GM18498 (cell line): ENCODE measurements at regions not wholly inside any gene's neighbourhood (a gene's known extent, or its start where the extent isn't known, plus 50 kb on each side); places are given as distances from the start of the nearest gene placed in this dataset.
A peak's percentile ranks its signal among the peaks of the same experiment; 100 is the strongest.
"Not testable (repeated sequence)": the region's sequence is repeated elsewhere in the genome, so short reads cannot be mapped to it uniquely, and the experiment has no call there.

Experiments
- ATAC-seq: cut with Tn5 transposase; IDR thresholded peaks from one replicate; pipeline ENCODE4 v1.9.1; 2021; ENCODE audit warnings: mild to moderate bottlenecking, moderate library complexity; ENCODE audit not compliant: unreplicated experiment

- ATAC-seq, result no peak
Measured at GRCh38 chr6:119980802-119981201, 631.2 kb upstream of the MAN1A1 start.

- ATAC-seq, result no peak
Measured at GRCh38 chr6:119979862-119980261, 630.3 kb upstream of the MAN1A1 start.

- ATAC-seq, result peak; percentile 83
Measured at GRCh38 chr6:119978274-119978889, 628.8 kb upstream of the MAN1A1 start.

GRCh38 chr6:119974430-119975159 is 625.0 kb upstream of the MAN1A1 start:
- ATAC-seq, result no peak

GRCh38 chr6:119966484-119966883 is 616.9 kb upstream of the MAN1A1 start:
- no peak for ATAC-seq

GRCh38 chr6:119965900-119966299 is 616.3 kb upstream of the MAN1A1 start:
- ATAC-seq, result no peak

- no peak for ATAC-seq
Measured at GRCh38 chr6:119965008-119965407, 615.4 kb upstream of the MAN1A1 start.

- no peak for ATAC-seq
Measured at GRCh38 chr6:119962505-119962904, 612.9 kb upstream of the MAN1A1 start.

GRCh38 chr6:119961450-119961849 is 611.9 kb upstream of the MAN1A1 start:
- ATAC-seq, result no peak

GRCh38 chr6:119960456-119960855 is 610.9 kb upstream of the MAN1A1 start:
- ATAC-seq, result no peak

GRCh38 chr6:119960036-119960435 is 610.5 kb upstream of the MAN1A1 start:
- ATAC-seq, result no peak

- no peak for ATAC-seq
Measured at GRCh38 chr6:119957195-119957594, 607.6 kb upstream of the MAN1A1 start.

- no peak for ATAC-seq
Measured at GRCh38 chr6:119952696-119953095, 603.1 kb upstream of the MAN1A1 start.

GRCh38 chr6:119950681-119951080 is 601.1 kb upstream of the MAN1A1 start:
- no peak for ATAC-seq

- no peak for ATAC-seq
Measured at GRCh38 chr6:119942078-119942752, 592.7 kb upstream of the MAN1A1 start.

- ATAC-seq, result no peak
Measured at GRCh38 chr6:119938752-119939151, 589.2 kb upstream of the MAN1A1 start.

- no peak for ATAC-seq
Measured at GRCh38 chr6:119934816-119935215, 585.3 kb upstream of the MAN1A1 start.

GRCh38 chr6:119929121-119929520 is 579.6 kb upstream of the MAN1A1 start:
- ATAC-seq, result no peak

GRCh38 chr6:119924888-119925287 is 575.3 kb upstream of the MAN1A1 start:
- not testable (repeated sequence) for ATAC-seq

GRCh38 chr6:119922814-119923213 is 573.3 kb upstream of the MAN1A1 start:
- ATAC-seq, result no peak

- no peak for ATAC-seq
Measured at GRCh38 chr6:119921491-119922010, 572.0 kb upstream of the MAN1A1 start.

GRCh38 chr6:119917186-119917585 is 567.6 kb upstream of the MAN1A1 start:
- ATAC-seq, result peak; percentile 45
